ENCODE measurements at regions not wholly inside any gene's neighbourhood (a gene's known extent, or its start where the extent isn't known, plus 50 kb on each side); places are given as distances from the start of the nearest gene placed in this dataset.

- no peak for DNase-seq (ENCODE audit: low read depth)
Observed at GRCh38 chr7:32264702-32265284, 194.6 kb upstream of the PDE1C start.

- DNase-seq (ENCODE audit: low read depth), result no peak
Observed at GRCh38 chr7:32263611-32264010, 193.4 kb upstream of the PDE1C start.

GRCh38 chr7:32262315-32262714 is 192.1 kb upstream of the PDE1C start:
- DNase-seq (ENCODE audit: low read depth), result no peak

GRCh38 chr7:32259931-32260596 is 189.9 kb upstream of the PDE1C start:
- DNase-seq (ENCODE audit: low read depth), result no peak

- no peak for DNase-seq (ENCODE audit: low read depth)
Observed at GRCh38 chr7:32258265-32258664, 188.1 kb upstream of the PDE1C start.

GRCh38 chr7:32257621-32258020 is 187.4 kb upstream of the PDE1C start:
- no peak for DNase-seq (ENCODE audit: low read depth)

- no peak for DNase-seq (ENCODE audit: low read depth)
Observed at GRCh38 chr7:32256811-32257210, 186.6 kb upstream of the PDE1C start.

GRCh38 chr7:32256376-32256775 is 186.2 kb upstream of the PDE1C start:
- no peak for DNase-seq (ENCODE audit: low read depth)

- DNase-seq (ENCODE audit: low read depth), result no peak
Observed at GRCh38 chr7:32255036-32255435, 184.8 kb upstream of the PDE1C start.

- no peak for DNase-seq (ENCODE audit: low read depth)
Observed at GRCh38 chr7:32253299-32253698, 183.1 kb upstream of the PDE1C start.

GRCh38 chr7:32251659-32252058 is 181.5 kb upstream of the PDE1C start:
- no peak for DNase-seq (ENCODE audit: low read depth)

- no peak for DNase-seq (ENCODE audit: low read depth)
Observed at GRCh38 chr7:32250471-32251260, 180.5 kb upstream of the PDE1C start.

GRCh38 chr7:32250003-32250402 is 179.8 kb upstream of the PDE1C start:
- no peak for DNase-seq (ENCODE audit: low read depth)

- DNase-seq (ENCODE audit: low read depth), result no peak
Observed at GRCh38 chr7:32248522-32248921, 178.3 kb upstream of the PDE1C start.

GRCh38 chr7:32244806-32245345 is 174.7 kb upstream of the PDE1C start:
- no peak for DNase-seq (ENCODE audit: low read depth)

GRCh38 chr7:32243687-32244290 is 173.6 kb upstream of the PDE1C start:
- no peak for DNase-seq (ENCODE audit: low read depth)

GRCh38 chr7:32242436-32242835 is 172.2 kb upstream of the PDE1C start:
- no peak for DNase-seq (ENCODE audit: low read depth)

GRCh38 chr7:32241636-32242035 is 171.4 kb upstream of the PDE1C start:
- no peak for DNase-seq (ENCODE audit: low read depth)

- DNase-seq (ENCODE audit: low read depth), result no peak
Observed at GRCh38 chr7:32239764-32240163, 169.6 kb upstream of the PDE1C start.

- no peak for DNase-seq (ENCODE audit: low read depth)
Observed at GRCh38 chr7:32228601-32229000, 158.4 kb upstream of the PDE1C start.

- no peak for DNase-seq (ENCODE audit: low read depth)
Observed at GRCh38 chr7:32227746-32228145, 157.5 kb upstream of the PDE1C start.

- DNase-seq (ENCODE audit: low read depth), result no peak
Observed at GRCh38 chr7:32224276-32224675, 154.1 kb upstream of the PDE1C start.

- no peak for DNase-seq (ENCODE audit: low read depth)
Observed at GRCh38 chr7:32223721-32224120, 153.5 kb upstream of the PDE1C start.

Measured in T follicular helper cell (primary cell).